GM19238 (cell line): ENCODE measurements at regions not wholly inside any gene's neighbourhood (a gene's known extent, or its start where the extent isn't known, plus 50 kb on each side); places are given as distances from the start of the nearest gene placed in this dataset.
"Not testable (repeated sequence)": the region's sequence is repeated elsewhere in the genome, so short reads cannot be mapped to it uniquely, and the experiment has no call there.

Experiments
- DNase-seq: peaks from one replicate; pipeline ENCODE4 v3.0.0; 2011; ENCODE audit warnings: low spot score; ENCODE audit not compliant: insufficient read length

- not testable (repeated sequence) for DNase-seq
These were observed 144.2 kb upstream of the PLGLB2 start for GRCh38 chr2:87603418-87604278.

GRCh38 chr2:87604279-87604818 lies 143.5 kb upstream of the PLGLB2 start:
- DNase-seq = not testable (repeated sequence)

- DNase-seq = not testable (repeated sequence)
These were observed 142.9 kb upstream of the PLGLB2 start for GRCh38 chr2:87604980-87605379.

GRCh38 chr2:87608377-87609166 lies 139.3 kb upstream of the PLGLB2 start:
- DNase-seq = not testable (repeated sequence)

- not testable (repeated sequence) for DNase-seq
These were observed 136.9 kb upstream of the PLGLB2 start for GRCh38 chr2:87610974-87611373.

- DNase-seq = not testable (repeated sequence)
These were observed 136.5 kb upstream of the PLGLB2 start for GRCh38 chr2:87611416-87611815.

GRCh38 chr2:87611956-87612355 lies 135.9 kb upstream of the PLGLB2 start:
- DNase-seq = not testable (repeated sequence)

GRCh38 chr2:87614829-87615434 lies 133.0 kb upstream of the PLGLB2 start:
- not testable (repeated sequence) for DNase-seq

GRCh38 chr2:87619121-87619520 lies 128.8 kb upstream of the PLGLB2 start:
- DNase-seq = not testable (repeated sequence)

- DNase-seq = not testable (repeated sequence)
These were observed 126.7 kb upstream of the PLGLB2 start for GRCh38 chr2:87621139-87621538.

GRCh38 chr2:87622720-87623119 lies 125.2 kb upstream of the PLGLB2 start:
- DNase-seq = not testable (repeated sequence)

- DNase-seq = not testable (repeated sequence)
These were observed 118.1 kb upstream of the PLGLB2 start for GRCh38 chr2:87629491-87630458.

GRCh38 chr2:87630892-87631291 lies 117.0 kb upstream of the PLGLB2 start:
- not testable (repeated sequence) for DNase-seq

GRCh38 chr2:87631402-87631801 lies 116.5 kb upstream of the PLGLB2 start:
- DNase-seq = not testable (repeated sequence)

- DNase-seq = not testable (repeated sequence)
These were observed 114.5 kb upstream of the PLGLB2 start for GRCh38 chr2:87633287-87633963.

GRCh38 chr2:87634106-87634505 lies 113.8 kb upstream of the PLGLB2 start:
- not testable (repeated sequence) for DNase-seq

GRCh38 chr2:87634971-87635650 lies 112.8 kb upstream of the PLGLB2 start:
- DNase-seq = not testable (repeated sequence)

GRCh38 chr2:87636246-87636645 lies 111.6 kb upstream of the PLGLB2 start:
- not testable (repeated sequence) for DNase-seq

- DNase-seq = not testable (repeated sequence)
These were observed 111.2 kb upstream of the PLGLB2 start for GRCh38 chr2:87636735-87637134.
